ENCODE measurements at regions not wholly inside any gene's neighbourhood (a gene's known extent, or its start where the extent isn't known, plus 50 kb on each side); places are given as distances from the start of the nearest gene placed in this dataset.

GRCh38 chr2:118431165-118431517, 342.9 kb downstream of the INSIG2 start:
- TF ChIP-seq, protein P1, sequence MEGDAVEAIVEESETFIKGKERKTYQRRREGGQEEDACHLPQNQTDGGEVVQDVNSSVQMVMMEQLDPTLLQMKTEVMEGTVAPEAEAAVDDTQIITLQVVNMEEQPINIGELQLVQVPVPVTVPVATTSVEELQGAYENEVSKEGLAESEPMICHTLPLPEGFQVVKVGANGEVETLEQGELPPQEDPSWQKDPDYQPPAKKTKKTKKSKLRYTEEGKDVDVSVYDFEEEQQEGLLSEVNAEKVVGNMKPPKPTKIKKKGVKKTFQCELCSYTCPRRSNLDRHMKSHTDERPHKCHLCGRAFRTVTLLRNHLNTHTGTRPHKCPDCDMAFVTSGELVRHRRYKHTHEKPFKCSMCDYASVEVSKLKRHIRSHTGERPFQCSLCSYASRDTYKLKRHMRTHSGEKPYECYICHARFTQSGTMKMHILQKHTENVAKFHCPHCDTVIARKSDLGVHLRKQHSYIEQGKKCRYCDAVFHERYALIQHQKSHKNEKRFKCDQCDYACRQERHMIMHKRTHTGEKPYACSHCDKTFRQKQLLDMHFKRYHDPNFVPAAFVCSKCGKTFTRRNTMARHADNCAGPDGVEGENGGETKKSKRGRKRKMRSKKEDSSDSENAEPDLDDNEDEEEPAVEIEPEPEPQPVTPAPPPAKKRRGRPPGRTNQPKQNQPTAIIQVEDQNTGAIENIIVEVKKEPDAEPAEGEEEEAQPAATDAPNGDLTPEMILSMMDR (IDR thresholded peaks at IDR 0.05 in 4 of 5, conservative IDR thresholded peaks at IDR 0.05 in 1 of 5) = no peak
- no peak for TF ChIP-seq POLR2A (IDR thresholded peaks at IDR 0.05)
